H7 (cell line): ENCODE measurements at regions not wholly inside any gene's neighbourhood (a gene's known extent, or its start where the extent isn't known, plus 50 kb on each side); places are given as distances from the start of the nearest gene placed in this dataset.

Source experiments
- DNase-seq: peaks from one replicate; pipeline ENCODE4 v3.0.0; 2012
- H3K27me3 ChIP-seq: 2 replicates; pipeline ENCODE4 v1.6.0; 2011; ENCODE audit warnings: mild to moderate bottlenecking, low read length; ENCODE audit not compliant: control insufficient read depth, insufficient read depth
- H3K36me3 ChIP-seq: replicated peaks from 2 replicates; pipeline ENCODE4 v1.5.1; 2011; ENCODE audit warnings: low read length; ENCODE audit not compliant: control insufficient read depth, insufficient read depth
- H3K4me3 ChIP-seq: 2 replicates; pipeline ENCODE4 v1.5.1; 2011; ENCODE audit warnings: low read depth, mild to moderate bottlenecking, control low read depth, low read length, moderate library complexity; ENCODE audit not compliant: insufficient read depth

GRCh38 chr10:43940898-43941837 lies 292.5 kb upstream of the ZNF32 start:
- H3K27me3 ChIP-seq = no peaks in the 10 kb centered on the region
- H3K4me3 ChIP-seq = no peak overlapping the region
- no peaks in the 10 kb centered on the region for H3K36me3 ChIP-seq
- no peak for DNase-seq

- DNase-seq = no peak
- Histone ChIP-seq H3K36me3 (no peaks in the 10 kb centered on the region), H3K4me3 (no peak overlapping the region), H3K27me3 (no peaks in the 10 kb centered on the region)
Measured at GRCh38 chr10:43939939-43940820, 291.5 kb upstream of the ZNF32 start.

- Histone ChIP-seq H3K36me3 (no peaks in the 10 kb centered on the region), H3K4me3 (no peak overlapping the region), H3K27me3 (no peaks in the 10 kb centered on the region)
- no peak for DNase-seq
Measured at GRCh38 chr10:43939389-43939938, 290.8 kb upstream of the ZNF32 start.

DNA sequence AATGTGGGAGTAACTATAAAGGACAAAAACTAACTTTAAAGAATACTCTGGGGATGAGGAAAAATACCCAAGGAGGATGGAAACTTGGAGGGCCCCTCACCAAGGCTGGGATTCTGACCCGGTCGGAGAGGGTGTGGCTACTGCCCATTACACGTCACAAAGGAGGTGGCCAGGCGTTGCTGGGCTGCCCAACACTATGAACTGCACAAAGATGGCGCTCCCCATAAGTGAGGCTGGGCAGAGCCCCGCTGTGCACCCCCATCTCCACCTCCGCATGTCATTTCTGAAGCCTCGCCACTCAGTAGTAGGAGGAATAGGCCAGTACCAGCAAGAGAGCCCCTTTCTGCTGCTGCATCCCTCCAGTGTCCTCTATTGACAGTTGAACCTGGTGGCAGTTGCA lies 290.1 kb upstream of the ZNF32 start:
- H3K36me3 ChIP-seq = no peaks in the 10 kb centered on the region
- DNase-seq = no peak
- H3K27me3 ChIP-seq = no peaks in the 10 kb centered on the region
- H3K4me3 ChIP-seq = no peak overlapping the region

GRCh38 chr10:43931308-43931930 lies 282.7 kb upstream of the ZNF32 start:
- no peak for DNase-seq
- Histone ChIP-seq H3K27me3 (no peaks in the 10 kb centered on the region), H3K4me3 (no peak overlapping the region), H3K36me3 (no peaks in the 10 kb centered on the region)

DNA sequence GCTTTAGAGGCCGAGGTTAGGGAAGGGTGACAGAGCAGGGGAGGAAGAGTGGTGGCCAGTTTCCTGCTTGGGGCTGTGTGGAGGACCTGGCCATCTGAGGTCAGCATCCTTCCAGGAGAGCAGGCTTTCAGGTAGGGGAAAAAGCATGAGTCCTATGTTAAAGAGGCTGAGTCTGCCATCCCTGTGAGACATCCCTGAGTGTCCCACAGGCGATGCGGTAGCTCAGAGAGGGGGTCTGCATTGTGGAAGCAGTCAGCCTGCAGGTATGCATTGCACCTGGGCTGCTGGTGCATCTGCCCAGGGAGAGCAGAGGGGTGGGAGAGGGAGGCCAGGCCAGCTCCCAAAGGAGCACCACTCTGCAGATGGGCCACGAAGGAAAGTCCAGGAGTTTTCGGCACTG lies 282.1 kb upstream of the ZNF32 start:
- Histone ChIP-seq H3K36me3 (no peaks in the 10 kb centered on the region), H3K4me3 (no peak overlapping the region), H3K27me3 (no peaks in the 10 kb centered on the region)
- DNase-seq = no peak

- no peak for DNase-seq
- H3K27me3 ChIP-seq = no peaks in the 10 kb centered on the region
- no peaks in the 10 kb centered on the region for H3K36me3 ChIP-seq
- H3K4me3 ChIP-seq = no peak overlapping the region
Measured at GRCh38 chr10:43930243-43930642, 281.6 kb upstream of the ZNF32 start.

- Histone ChIP-seq H3K36me3 (no peaks in the 10 kb centered on the region), H3K27me3 (no peaks in the 10 kb centered on the region), H3K4me3 (no peak overlapping the region)
- no peak for DNase-seq
Measured at GRCh38 chr10:43929122-43929521, 280.4 kb upstream of the ZNF32 start.

DNA sequence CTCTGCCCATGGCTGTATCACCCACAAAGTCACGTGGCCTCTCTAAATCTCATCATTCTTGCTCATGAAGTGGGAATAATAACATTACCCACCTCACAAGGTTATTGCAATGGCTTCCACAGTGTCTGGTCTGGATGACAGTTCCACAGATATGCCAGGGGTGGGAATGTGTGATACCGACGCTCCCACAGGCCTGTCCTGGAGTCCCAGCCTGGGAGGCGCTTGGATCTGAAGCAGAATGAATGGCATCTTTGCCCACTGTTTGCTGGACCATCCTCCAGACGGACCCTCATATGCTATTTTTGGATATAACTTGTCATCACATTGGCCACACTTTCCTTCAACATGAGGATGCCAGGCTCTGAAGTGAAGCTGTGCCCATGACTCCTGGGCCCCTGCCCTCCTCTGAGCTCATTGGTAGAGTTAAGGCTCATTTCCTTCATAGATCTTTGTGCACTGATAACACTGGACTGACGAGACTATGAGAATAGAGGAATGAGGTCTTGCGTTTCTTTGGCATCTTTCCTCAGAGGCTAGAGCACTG lies 279.8 kb upstream of the ZNF32 start:
- no peaks in the 10 kb centered on the region for H3K27me3 ChIP-seq
- DNase-seq = no peak
- no peaks in the 10 kb centered on the region for H3K36me3 ChIP-seq
- no peak overlapping the region for H3K4me3 ChIP-seq

- H3K4me3 ChIP-seq = no peak overlapping the region
- no peak for DNase-seq
- H3K27me3 ChIP-seq = no peaks in the 10 kb centered on the region
- H3K36me3 ChIP-seq = no peaks in the 10 kb centered on the region
Measured at GRCh38 chr10:43926875-43927406, 278.3 kb upstream of the ZNF32 start.

GRCh38 chr10:43926371-43926770 lies 277.7 kb upstream of the ZNF32 start:
- H3K27me3 ChIP-seq = no peaks in the 10 kb centered on the region
- no peaks in the 10 kb centered on the region for H3K36me3 ChIP-seq
- no peak for DNase-seq
- H3K4me3 ChIP-seq = no peak overlapping the region

DNA sequence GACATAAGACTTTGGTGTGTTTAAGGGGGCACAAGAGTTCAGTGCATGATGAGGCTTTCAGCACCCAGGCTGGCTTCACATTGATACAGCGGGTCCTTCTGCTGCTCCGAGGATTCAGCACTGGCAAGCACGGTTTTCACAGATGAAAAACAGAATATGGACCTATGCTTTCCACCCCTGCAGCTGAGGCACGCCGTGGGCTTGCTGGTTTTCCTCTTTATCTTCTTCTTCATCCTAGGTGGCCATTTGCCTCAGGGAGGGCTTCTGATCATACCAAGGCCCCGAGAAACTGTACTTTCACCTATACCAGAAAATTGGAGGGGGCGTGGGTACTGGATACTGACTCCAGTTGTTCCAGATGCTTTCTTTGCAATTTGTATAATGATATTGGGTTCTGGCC lies 277.1 kb upstream of the ZNF32 start:
- no peak for DNase-seq
- Histone ChIP-seq H3K4me3 (no peak overlapping the region), H3K36me3 (no peaks in the 10 kb centered on the region), H3K27me3 (no peaks in the 10 kb centered on the region)

DNA sequence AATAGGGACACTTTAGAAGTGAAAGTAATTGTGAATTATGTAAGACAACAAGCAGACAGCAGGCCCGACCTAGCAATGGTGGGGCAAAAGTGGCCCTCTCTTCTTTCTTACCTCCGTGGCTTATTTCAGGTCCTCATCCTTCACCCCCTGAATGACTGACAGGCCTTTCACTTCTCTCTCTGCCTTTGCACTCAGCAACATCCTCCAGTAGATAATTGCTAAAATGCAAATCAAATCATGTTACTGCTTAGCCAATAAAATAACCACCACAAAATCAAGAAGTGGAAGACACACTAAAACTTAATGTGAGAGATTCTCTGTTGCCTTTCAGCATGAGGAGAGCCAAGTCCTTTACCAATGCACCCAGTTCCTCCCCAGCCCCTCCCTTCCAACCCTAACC lies 274.6 kb upstream of the ZNF32 start:
- H3K4me3 ChIP-seq = no peak overlapping the region
- no peaks in the 10 kb centered on the region for H3K27me3 ChIP-seq
- no peak for DNase-seq
- no peaks in the 10 kb centered on the region for H3K36me3 ChIP-seq
